MM.1S (cell line): ENCODE measurements at regions not wholly inside any gene's neighbourhood (a gene's known extent, or its start where the extent isn't known, plus 50 kb on each side); places are given as distances from the start of the nearest gene placed in this dataset.
"Not testable (repeated sequence)": the region's sequence is repeated elsewhere in the genome, so short reads cannot be mapped to it uniquely, and the experiment has no call there.

Experiments used
- CTCF ChIP-seq: fragments of 300-600 bp; sonication (generic); IDR thresholded peaks from 2 replicates; pipeline ENCODE4 v1.5.1; 2016; ENCODE audit warnings: antibody characterized with exemption, low read length, mixed read lengths
- EZH2 ChIP-seq: fragments of 300-600 bp; sonication (generic); optimal IDR thresholded peaks from 2 replicates; pipeline ENCODE3; 2017; ENCODE audit warnings: low read depth, mild to moderate bottlenecking, antibody characterized with exemption, low read length, mixed read lengths
- EZH2phosphoT487 ChIP-seq: fragments of 300-600 bp; sonication (generic); IDR thresholded peaks from 2 replicates; pipeline ENCODE4 v1.6.1; 2018; ENCODE audit warnings: antibody characterized with exemption, low read length

- TF ChIP-seq CTCF, EZH2, EZH2phosphoT487: not testable (repeated sequence)
Measured at GRCh38 chr9:62804314-62804713, 1614.5 kb downstream of the SPATA31A7 start.
